CD14-positive monocyte (primary cell): ENCODE measurements at regions not wholly inside any gene's neighbourhood (a gene's known extent, or its start where the extent isn't known, plus 50 kb on each side); places are given as distances from the start of the nearest gene placed in this dataset.

Source experiments
- DNase-seq, 3 donors: peaks; one replicate each; pipeline ENCODE4 v3.0.0-alpha.2; 2011 to 2022
- H2AFZ ChIP-seq: 2 replicates; pipeline ENCODE4 v1.6.0; 2012; ENCODE audit warnings: mild to moderate bottlenecking, low read depth, low read length, inconsistent platforms; ENCODE audit not compliant: insufficient read depth, poor library complexity, severe bottlenecking
- H3K27ac ChIP-seq, 2 donors: 1 replicate in 1 of 2; 2 replicates in 1 of 2; pipeline ENCODE4 v1.5.1; 2012 to 2013; ENCODE audit warnings: low read length in 2 of 2, control low read depth in 1 of 2, inconsistent platforms in 1 of 2, low read depth in 1 of 2, mild to moderate bottlenecking in 1 of 2
- H3K27me3 ChIP-seq, 2 donors: one replicate each; pipeline versions ENCODE4 v1.6.0 to v1.6.1; 2011 to 2013; ENCODE audit warnings: low read length in 2 of 2; ENCODE audit not compliant: control insufficient read depth in 2 of 2, insufficient read depth in 2 of 2
- H3K36me3 ChIP-seq, 2 donors: replicated peaks in 1 of 2; 1 replicate in 1 of 2; 2 replicates in 1 of 2; pipeline versions ENCODE4 v1.5.1 to v1.6.1; 2012 to 2013; ENCODE audit warnings: low read length in 2 of 2, control low read depth in 1 of 2, inconsistent platforms in 1 of 2, mild to moderate bottlenecking in 1 of 2; ENCODE audit not compliant: insufficient read depth in 2 of 2, control insufficient read depth in 1 of 2
- H3K4me1 ChIP-seq, 2 donors: 1 replicate in 1 of 2; 2 replicates in 1 of 2; pipeline versions ENCODE4 v1.5.1 to v1.6.1; 2012 to 2013; ENCODE audit warnings: low read length in 2 of 2, control low read depth in 1 of 2, inconsistent platforms in 1 of 2, mild to moderate bottlenecking in 1 of 2, moderate library complexity in 1 of 2; ENCODE audit not compliant: insufficient read depth in 2 of 2, control insufficient read depth in 1 of 2
- H3K4me2 ChIP-seq: replicated peaks from 2 replicates; pipeline ENCODE3; 2012; ENCODE audit warnings: low read length, moderate library complexity, mild to moderate bottlenecking; ENCODE audit not compliant: poor library complexity, severe bottlenecking; ENCODE audit errors: extremely low read depth
- H3K4me3 ChIP-seq, 3 experiments: fragments of 200-600 bp in 1 of 3; sonication (generic) in 1 of 3; replicated peaks in 1 of 3; 1 replicate in 2 of 3; 2 replicates in 1 of 3; pipeline ENCODE4 v1.5.1; 2011 to 2013; ENCODE audit warnings: low read length in 3 of 3, mild to moderate bottlenecking in 3 of 3, control low read depth in 2 of 3, low read depth in 2 of 3, inconsistent platforms in 1 of 3, moderate library complexity in 1 of 3
- H3K79me2 ChIP-seq: 2 replicates; pipeline ENCODE4 v1.6.0; 2012; ENCODE audit warnings: mild to moderate bottlenecking, control low read depth, inconsistent platforms, low read length, moderate library complexity; ENCODE audit not compliant: insufficient read depth
- H3K9ac ChIP-seq: 2 replicates; pipeline ENCODE4 v1.6.0; 2017; ENCODE audit warnings: low read length, mild to moderate bottlenecking; ENCODE audit not compliant: insufficient read depth, poor library complexity, severe bottlenecking
- H3K9me3 ChIP-seq, 2 donors: replicated peaks in 1 of 2; 1 replicate in 1 of 2; 2 replicates in 1 of 2; pipeline versions ENCODE4 v1.5.1 to v1.6.1; 2012 to 2013; ENCODE audit warnings: low read length in 2 of 2, control low read depth in 1 of 2; ENCODE audit not compliant: control insufficient read depth in 1 of 2, insufficient read depth in 1 of 2
- H4K20me1 ChIP-seq: 2 replicates; pipeline ENCODE4 v1.6.0; 2012; ENCODE audit warnings: mild to moderate bottlenecking, low read length, control low read depth, moderate library complexity; ENCODE audit not compliant: insufficient read depth
- H3K27ac Mint-ChIP-seq, 7 donors: one replicate each; pipeline ENCODE4 v1.8.0; 2020; ENCODE audit warnings: mild to moderate bottlenecking in 7 of 7, mixed read lengths in 7 of 7, moderate library complexity in 6 of 7, inconsistent platforms in 2 of 7
- H3K27me3 Mint-ChIP-seq, 3 donors: one replicate each; pipeline ENCODE4 v1.8.0; 2021 to 2022; ENCODE audit warnings: low read depth in 3 of 3, mild to moderate bottlenecking in 3 of 3, mixed read lengths in 3 of 3, moderate library complexity in 3 of 3, inconsistent platforms in 1 of 3
- H3K36me3 Mint-ChIP-seq, 2 donors: one replicate each; pipeline ENCODE4 v1.8.0; 2020; ENCODE audit warnings: mixed read lengths in 2 of 2, inconsistent platforms in 1 of 2, mild to moderate bottlenecking in 1 of 2
- H3K4me1 Mint-ChIP-seq: one replicate; pipeline ENCODE4 v1.8.0; 2020; ENCODE audit warnings: mild to moderate bottlenecking, mixed read lengths
- H3K4me3 Mint-ChIP-seq, 2 donors: one replicate each; pipeline ENCODE4 v1.8.0; 2020; ENCODE audit warnings: mild to moderate bottlenecking in 2 of 2, mixed read lengths in 2 of 2, moderate library complexity in 1 of 2
- H3K9me3 Mint-ChIP-seq, 7 donors: one replicate each; pipeline ENCODE4 v1.8.0; 2020 to 2022; ENCODE audit warnings: mixed read lengths in 7 of 7, mild to moderate bottlenecking in 6 of 7, moderate library complexity in 6 of 7, inconsistent platforms in 2 of 7
- WGBS: methylation state at CpG from one replicate; pipeline ENCODE4 v1.1.5; 2013; ENCODE audit warnings: missing lambda C conversion rate; ENCODE audit not compliant: insufficient coverage; 5-methylcytosine and 5-hydroxymethylcytosine counted together
- intact Hi-C, 2 donors: fragments of 100-400 bp; cut with micrococcal nuclease; formaldehyde crosslinking; loops; one replicate each; pipeline versions ENCODE4 v1.15.0 to v1.15.1; 2023
- TF ChIP-seq, protein P1 (sequence below): fragments of 200-600 bp; IDR thresholded peaks from one replicate; pipeline ENCODE4 v1.8.0; 2022; ENCODE audit warnings: antibody characterized with exemption, mild to moderate bottlenecking

DNA sequence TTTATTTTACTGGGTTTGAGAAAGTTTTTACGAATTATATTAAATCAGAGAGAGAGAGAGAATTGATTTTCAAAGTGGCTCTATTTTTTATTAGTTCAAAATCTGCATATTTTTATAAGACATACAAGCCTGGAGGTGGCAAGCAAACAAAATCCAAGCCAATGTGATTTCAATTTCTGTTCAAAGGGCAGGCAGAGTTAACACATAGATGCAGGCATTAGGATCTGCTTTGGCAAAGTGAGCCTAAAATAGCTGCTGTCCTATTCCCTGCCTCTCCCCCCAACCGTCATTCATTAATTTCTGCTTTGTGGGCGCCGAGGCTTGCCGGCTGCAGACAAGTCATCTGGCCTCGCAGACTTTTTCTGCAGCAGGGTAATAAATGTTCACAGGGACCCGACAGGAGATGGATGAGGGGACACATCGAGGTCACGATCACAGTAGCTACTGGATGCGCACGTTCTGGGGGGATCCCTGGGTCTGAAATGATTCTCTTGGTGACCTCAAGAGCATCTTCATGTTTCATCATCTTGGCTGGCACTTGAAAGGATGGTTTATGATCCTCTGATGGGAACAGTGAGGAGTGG, 123.9 kb upstream of the SLC6A11 start:
- Histone ChIP-seq H4K20me1 (no peaks in the 10 kb centered on the region), H3K27me3 (no peaks in the 10 kb centered on the region), H3K79me2 (no peaks in the 10 kb centered on the region), H3K4me1 (no peaks in the 10 kb centered on the region), H3K9me3 (no peaks in the 10 kb centered on the region), H3K36me3 (no peaks in the 10 kb centered on the region), H2AFZ (no peak overlapping the region), H3K27ac (no peak overlapping the region), H3K9ac (no peak overlapping the region), H3K4me2 (no peak overlapping the region), H3K4me3 (no peak overlapping the region)
- WGBS = 68% methylated on average over 7 of the region's 11 CpGs
- Mint-ChIP-seq H3K9me3 (peaks cover 0 to 3% (median 0%) of the 10 kb centered on the region in 7 donors), H3K4me1 (no peaks in the 10 kb centered on the region), H3K27me3 (peaks cover 0 to 16% (median 8%) of the 10 kb centered on the region in 3 donors), H3K4me3 (no peak overlapping the region), H3K36me3 (no peaks in the 10 kb centered on the region), H3K27ac (no peak overlapping the region)
- intact Hi-C loops = no loop called here
- TF ChIP-seq, protein P1, sequence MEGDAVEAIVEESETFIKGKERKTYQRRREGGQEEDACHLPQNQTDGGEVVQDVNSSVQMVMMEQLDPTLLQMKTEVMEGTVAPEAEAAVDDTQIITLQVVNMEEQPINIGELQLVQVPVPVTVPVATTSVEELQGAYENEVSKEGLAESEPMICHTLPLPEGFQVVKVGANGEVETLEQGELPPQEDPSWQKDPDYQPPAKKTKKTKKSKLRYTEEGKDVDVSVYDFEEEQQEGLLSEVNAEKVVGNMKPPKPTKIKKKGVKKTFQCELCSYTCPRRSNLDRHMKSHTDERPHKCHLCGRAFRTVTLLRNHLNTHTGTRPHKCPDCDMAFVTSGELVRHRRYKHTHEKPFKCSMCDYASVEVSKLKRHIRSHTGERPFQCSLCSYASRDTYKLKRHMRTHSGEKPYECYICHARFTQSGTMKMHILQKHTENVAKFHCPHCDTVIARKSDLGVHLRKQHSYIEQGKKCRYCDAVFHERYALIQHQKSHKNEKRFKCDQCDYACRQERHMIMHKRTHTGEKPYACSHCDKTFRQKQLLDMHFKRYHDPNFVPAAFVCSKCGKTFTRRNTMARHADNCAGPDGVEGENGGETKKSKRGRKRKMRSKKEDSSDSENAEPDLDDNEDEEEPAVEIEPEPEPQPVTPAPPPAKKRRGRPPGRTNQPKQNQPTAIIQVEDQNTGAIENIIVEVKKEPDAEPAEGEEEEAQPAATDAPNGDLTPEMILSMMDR = no peak
- DNase-seq = no peak

DNA sequence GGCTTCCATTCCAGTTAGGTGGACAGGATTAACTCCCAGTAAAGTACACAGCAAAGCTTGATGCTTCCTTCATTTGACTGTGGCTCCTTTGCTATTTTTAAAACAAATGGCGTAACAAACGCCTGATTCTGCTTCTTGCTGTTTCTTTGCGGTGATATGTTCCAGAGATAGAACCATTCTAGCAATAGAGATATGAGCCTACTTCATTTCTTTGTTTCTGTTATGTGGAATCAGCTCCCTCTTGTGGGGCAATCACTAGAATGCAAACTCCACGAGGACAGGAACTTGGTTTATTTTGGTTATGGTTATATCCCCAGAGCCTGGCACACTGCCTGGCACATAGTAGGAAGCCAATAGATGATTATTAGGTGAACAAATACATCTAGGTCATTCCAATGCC, 122.6 kb upstream of the SLC6A11 start:
- H4K20me1 ChIP-seq = no peaks in the 10 kb centered on the region
- Mint-ChIP-seq H3K9me3 (peaks cover 0 to 3% (median 0%) of the 10 kb centered on the region in 7 donors), H3K36me3 (no peaks in the 10 kb centered on the region), H3K4me3 (no peak overlapping the region), H3K27me3 (peaks cover 4 to 16% (median 13%) of the 10 kb centered on the region in 3 donors), H3K27ac (no peak overlapping the region), H3K4me1 (no peaks in the 10 kb centered on the region)
- no peak for DNase-seq
- H2AFZ ChIP-seq = no peak overlapping the region
- no peak overlapping the region for H3K27ac ChIP-seq
- no peaks in the 10 kb centered on the region for H3K27me3 ChIP-seq
- no peak overlapping the region for H3K9ac ChIP-seq
- intact Hi-C loops = no loop called here
- H3K36me3 ChIP-seq = no peaks in the 10 kb centered on the region
- WGBS = 75% methylated on average over 2 of the region's 4 CpGs
- TF ChIP-seq, protein P1 = no peak
- no peak overlapping the region for H3K4me2 ChIP-seq
- H3K79me2 ChIP-seq = no peaks in the 10 kb centered on the region
- no peak overlapping the region for H3K4me3 ChIP-seq
- no peaks in the 10 kb centered on the region for H3K9me3 ChIP-seq
- no peaks in the 10 kb centered on the region for H3K4me1 ChIP-seq
